Vagina (tissue), 2 donors: ENCODE measurements at regions not wholly inside any gene's neighbourhood (a gene's known extent, or its start where the extent isn't known, plus 50 kb on each side); places are given as distances from the start of the nearest gene placed in this dataset.

ENCODE experiments used
- DNase-seq, 2 donors: peaks; one replicate each; pipeline ENCODE4 v3.0.0-alpha.2; 2017; ENCODE audit errors: extremely low spot score in 2 of 2
- H3K27ac ChIP-seq: fragments of 200-600 bp; sonication (generic); one replicate; pipeline ENCODE4 v1.5.1; 2019
- H3K27me3 ChIP-seq: fragments of 200-600 bp; sonication (generic); one replicate; pipeline ENCODE4 v1.5.1; 2019
- H3K36me3 ChIP-seq, 2 donors: fragments of 200-600 bp; sonication (generic); one replicate each; pipeline ENCODE4 v1.5.1; 2017 to 2019
- H3K4me1 ChIP-seq: fragments of 200-600 bp; sonication (generic); one replicate; pipeline ENCODE4 v1.5.1; 2019
- H3K4me3 ChIP-seq, 2 donors: fragments of 200-600 bp; sonication (generic); 1 replicate in 1 of 2; 2 replicates in 1 of 2; pipeline ENCODE4 v1.5.1; 2016 to 2019
- H3K9me3 ChIP-seq: fragments of 200-600 bp; sonication (generic); one replicate; pipeline ENCODE4 v1.5.1; 2019
- CTCF ChIP-seq, 3 experiments: fragments of 450-650 bp in 2 of 3; fragments of 200-600 bp in 1 of 3; sonication (generic) in 1 of 3; IDR thresholded peaks; one replicate each; pipeline ENCODE4 v1.5.1; 2017 to 2019; ENCODE audit warnings: antibody characterized with exemption in 3 of 3, mild to moderate bottlenecking in 2 of 3, moderate library complexity in 2 of 3
- POLR2A ChIP-seq, 2 donors: fragments of 450-650 bp; IDR thresholded peaks; one replicate each; pipeline ENCODE4 v1.6.1; 2017; ENCODE audit warnings: antibody characterized with exemption in 2 of 2, mild to moderate bottlenecking in 2 of 2, moderate library complexity in 2 of 2
- POLR2AphosphoS5 ChIP-seq, 2 donors: sonication (generic); formaldehyde crosslinking; IDR thresholded peaks; one replicate each; pipeline ENCODE4 v1.9.0; 2017; ENCODE audit warnings: antibody characterized with exemption in 2 of 2, mild to moderate bottlenecking in 2 of 2, low read depth in 1 of 2; ENCODE audit not compliant: insufficient read depth in 1 of 2
- intact Hi-C: fragments of 100-400 bp; cut with DNase I; formaldehyde crosslinking; loops from one replicate; pipeline ENCODE4 v1.15.1; 2023

GRCh38 chr4:19983072-19983471, 268.6 kb upstream of the SLIT2 start:
- no peaks in the 10 kb centered on the region for H3K4me1 ChIP-seq
- no peak overlapping the region for H3K27ac ChIP-seq
- no peak for TF ChIP-seq POLR2AphosphoS5 (IDR thresholded peaks at IDR 0.05; ENCODE audit: insufficient read depth in 1 of 2, low read depth in 1 of 2)
- no peak for TF ChIP-seq CTCF (IDR thresholded peaks at IDR 0.05)
- no peak for TF ChIP-seq POLR2A (IDR thresholded peaks at IDR 0.05)
- H3K36me3 ChIP-seq: no peaks in the 10 kb centered on the region
- H3K9me3 ChIP-seq: peaks cover 4% of the 10 kb centered on the region
- no peak for DNase-seq
- H3K4me3 ChIP-seq: no peak overlapping the region
- no peaks in the 10 kb centered on the region for H3K27me3 ChIP-seq
- intact Hi-C loops: no loop called here

GRCh38 chr4:19982556-19982955, 269.1 kb upstream of the SLIT2 start:
- Histone ChIP-seq H3K36me3 (no peaks in the 10 kb centered on the region), H3K27ac (no peak overlapping the region), H3K4me1 (no peaks in the 10 kb centered on the region), H3K27me3 (no peaks in the 10 kb centered on the region), H3K9me3 (peaks cover 4% of the 10 kb centered on the region), H3K4me3 (no peak overlapping the region)
- DNase-seq: no peak
- intact Hi-C loops: no loop called here
- TF ChIP-seq CTCF (IDR thresholded peaks at IDR 0.05): no peak
- TF ChIP-seq POLR2A (IDR thresholded peaks at IDR 0.05): no peak
- no peak for TF ChIP-seq POLR2AphosphoS5 (IDR thresholded peaks at IDR 0.05; ENCODE audit: insufficient read depth in 1 of 2, low read depth in 1 of 2)

GRCh38 chr4:19971829-19972228, 279.9 kb upstream of the SLIT2 start:
- no peak overlapping the region for H3K4me3 ChIP-seq
- DNase-seq: no peak
- H3K9me3 ChIP-seq: no peaks in the 10 kb centered on the region
- no peaks in the 10 kb centered on the region for H3K4me1 ChIP-seq
- intact Hi-C loops: no loop called here
- no peaks in the 10 kb centered on the region for H3K36me3 ChIP-seq
- no peak for TF ChIP-seq POLR2AphosphoS5 (IDR thresholded peaks at IDR 0.05; ENCODE audit: insufficient read depth in 1 of 2, low read depth in 1 of 2)
- H3K27me3 ChIP-seq: no peaks in the 10 kb centered on the region
- no peak overlapping the region for H3K27ac ChIP-seq

- Histone ChIP-seq H3K27me3 (no peaks in the 10 kb centered on the region), H3K36me3 (no peaks in the 10 kb centered on the region), H3K9me3 (no peaks in the 10 kb centered on the region), H3K4me3 (no peak overlapping the region), H3K4me1 (no peaks in the 10 kb centered on the region), H3K27ac (no peak overlapping the region)
- intact Hi-C loops: no loop called here
- TF ChIP-seq POLR2A (IDR thresholded peaks at IDR 0.05) (no peak), POLR2AphosphoS5 (IDR thresholded peaks at IDR 0.05; ENCODE audit: insufficient read depth in 1 of 2, low read depth in 1 of 2) (no peak), CTCF (IDR thresholded peaks at IDR 0.05) (no peak)
- DNase-seq: no peak
Observed at GRCh38 chr4:19969492-19969891, 282.2 kb upstream of the SLIT2 start.

GRCh38 chr4:19961091-19961490, 290.6 kb upstream of the SLIT2 start:
- Histone ChIP-seq H3K36me3 (no peaks in the 10 kb centered on the region), H3K4me1 (no peaks in the 10 kb centered on the region), H3K27ac (no peak overlapping the region), H3K27me3 (no peaks in the 10 kb centered on the region), H3K9me3 (no peaks in the 10 kb centered on the region), H3K4me3 (no peak overlapping the region)
- intact Hi-C loops: no loop called here
- no peak for DNase-seq
- TF ChIP-seq POLR2A (IDR thresholded peaks at IDR 0.05): no peak
- TF ChIP-seq CTCF (IDR thresholded peaks at IDR 0.05): no peak
- TF ChIP-seq POLR2AphosphoS5 (IDR thresholded peaks at IDR 0.05; ENCODE audit: insufficient read depth in 1 of 2, low read depth in 1 of 2): no peak

- no peak overlapping the region for H3K27ac ChIP-seq
- H3K4me3 ChIP-seq: no peak overlapping the region
- no peaks in the 10 kb centered on the region for H3K4me1 ChIP-seq
- H3K36me3 ChIP-seq: no peaks in the 10 kb centered on the region
- no peak for DNase-seq
- intact Hi-C loops: no loop called here
- no peaks in the 10 kb centered on the region for H3K27me3 ChIP-seq
- TF ChIP-seq POLR2AphosphoS5 (IDR thresholded peaks at IDR 0.05; ENCODE audit: insufficient read depth in 1 of 2, low read depth in 1 of 2) (no peak), CTCF (IDR thresholded peaks at IDR 0.05) (no peak), POLR2A (IDR thresholded peaks at IDR 0.05) (no peak)
- H3K9me3 ChIP-seq: no peaks in the 10 kb centered on the region
Observed at GRCh38 chr4:19958848-19959247, 292.9 kb upstream of the SLIT2 start.
